ENCODE measurements at regions not wholly inside any gene's neighbourhood (a gene's known extent, or its start where the extent isn't known, plus 50 kb on each side); places are given as distances from the start of the nearest gene placed in this dataset.

DNA sequence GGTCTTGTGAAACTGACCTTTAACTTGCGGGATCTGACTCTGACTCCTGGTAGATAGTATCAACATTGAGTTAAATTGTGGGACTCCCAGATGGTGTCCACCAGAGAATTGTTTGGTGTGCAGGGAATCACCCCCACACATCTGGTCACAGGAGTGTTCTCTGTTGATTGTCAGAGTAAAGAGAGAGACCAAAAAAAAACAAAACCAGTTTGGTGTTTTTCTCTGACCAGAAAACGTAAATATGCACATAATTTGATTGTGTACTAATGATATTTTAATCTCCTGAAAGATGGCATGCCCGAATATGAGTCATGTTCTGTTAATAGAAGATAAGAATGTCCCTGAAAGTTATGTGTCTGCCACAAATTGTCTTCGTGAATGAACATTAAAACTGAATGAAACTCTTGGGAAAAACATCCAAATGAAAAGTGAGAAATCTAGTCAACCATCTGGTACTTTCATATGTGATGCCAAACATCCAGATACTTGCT is 118.5 kb upstream of the GPC6 start:
- 1% methylated on average over 4 of the region's 4 CpGs for WGBS (ENCODE audit: low lambda C conversion rate)
- no peak for ATAC-seq
- no peak overlapping the region for H3K4me2 ChIP-seq (ENCODE audit: low read depth, low read length)

More for the DNA sequence above, 118.5 kb upstream of the GPC6 start:
- no peaks in the 10 kb centered on the region for H3K4me1 ChIP-seq (ENCODE audit: insufficient read depth, low read length)
- in situ Hi-C loops (cut with HindIII; ENCODE audit: extremely low pct_ligation_motif_present, low pct_unique_long_range_greater_than_20kb) (no loop called here), intact Hi-C loops (cut with micrococcal nuclease; ENCODE audit: unreplicated experiment) (no loop called here)
- BruUV-seq (replicated peaks): no TSS peak
- no peak for TF ChIP-seq YEATS4 (CRISPR knock-in tag; IDR thresholded peaks at IDR 0.05; ENCODE audit: borderline replicate concordance)
- no peak for TF ChIP-seq RARG (CRISPR knock-in tag; IDR thresholded peaks at IDR 0.05; ENCODE audit: low read depth)
- no peak for TF ChIP-seq ZFP41 (CRISPR knock-in tag; IDR thresholded peaks at IDR 0.05; ENCODE audit: borderline replicate concordance)
- TF ChIP-seq, protein P1, sequence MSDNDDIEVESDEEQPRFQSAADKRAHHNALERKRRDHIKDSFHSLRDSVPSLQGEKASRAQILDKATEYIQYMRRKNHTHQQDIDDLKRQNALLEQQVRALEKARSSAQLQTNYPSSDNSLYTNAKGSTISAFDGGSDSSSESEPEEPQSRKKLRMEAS (IDR thresholded peaks at IDR 0.05): no peak
- TF ChIP-seq JARID2 (CRISPR knock-in tag; IDR thresholded peaks at IDR 0.05; ENCODE audit: insufficient replicate concordance): no peak
- no peak for TF ChIP-seq GATA4 (IDR thresholded peaks at IDR 0.05; ENCODE audit: borderline replicate concordance, low read depth)
- no peak for TF ChIP-seq ZNF235 (CRISPR knock-in tag; IDR thresholded peaks at IDR 0.05; ENCODE audit: borderline replicate concordance)
- no peak for TF ChIP-seq ZBTB7A (CRISPR knock-in tag; IDR thresholded peaks at IDR 0.05)
- TF ChIP-seq ZMAT3 (CRISPR knock-in tag; conservative IDR thresholded peaks at IDR 0.05): no peak
- no peak for TF ChIP-seq BRD4 (CRISPR knock-in tag; IDR thresholded peaks at IDR 0.05)
- TF ChIP-seq MED13 (CRISPR knock-in tag; IDR thresholded peaks at IDR 0.05): no peak
- no peak for TF ChIP-seq ZNF629 (CRISPR knock-in tag; conservative IDR thresholded peaks at IDR 0.05)
- TF ChIP-seq, protein P2, sequence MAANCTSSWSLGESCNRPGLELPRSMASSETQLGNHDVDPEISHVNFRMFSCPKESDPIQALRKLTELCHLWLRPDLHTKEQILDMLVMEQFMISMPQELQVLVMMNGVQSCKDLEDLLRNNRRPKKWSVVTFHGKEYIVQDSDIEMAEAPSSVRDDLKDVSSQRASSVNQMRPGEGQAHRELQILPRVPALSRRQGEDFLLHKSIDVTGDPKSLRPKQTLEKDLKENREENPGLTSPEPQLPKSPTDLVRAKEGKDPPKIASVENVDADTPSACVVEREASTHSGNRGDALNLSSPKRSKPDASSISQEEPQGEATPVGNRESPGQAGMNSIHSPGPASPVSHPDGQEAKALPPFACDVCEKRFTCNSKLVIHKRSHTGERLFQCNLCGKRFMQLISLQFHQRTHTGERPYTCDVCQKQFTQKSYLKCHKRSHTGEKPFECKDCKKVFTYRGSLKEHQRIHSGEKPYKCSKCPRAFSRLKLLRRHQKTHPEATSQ (CRISPR knock-in tag; IDR thresholded peaks at IDR 0.05; ENCODE audit: borderline replicate concordance): no peak
- TF ChIP-seq RBM39 (IDR thresholded peaks at IDR 0.05; ENCODE audit: low read depth, low read length, poor library complexity, severe bottlenecking): no peak
- TF ChIP-seq MAF1 (CRISPR knock-in tag; IDR thresholded peaks at IDR 0.05; ENCODE audit: borderline replicate concordance): no peak
- FAIRE-seq: no peak
- no peaks in the 10 kb centered on the region; a peak in 1 of 5 replicates for H3K27me3 ChIP-seq (ENCODE audit: control insufficient read depth in 1 of 2, insufficient read depth in 2 of 2, low read length in 2 of 2)
- H3K9ac ChIP-seq (ENCODE audit: insufficient read depth, low read depth, low read length): no peak overlapping the region
- POLR2A ChIA-PET: no interaction called here
- no peaks in the 10 kb centered on the region for H4K20me1 ChIP-seq (ENCODE audit: insufficient read depth, low read length)
- no peaks in the 10 kb centered on the region for H3K79me2 ChIP-seq (ENCODE audit: insufficient read depth, low read length)
- no peak overlapping the region for H3K4me3 ChIP-seq (replicated peaks in 1 of 3; ENCODE audit: insufficient read depth in 1 of 3, low read depth in 2 of 3, low read length in 3 of 3)
- H3K27ac ChIP-seq (ENCODE audit: extremely low read length, insufficient read depth, low read length): no peak overlapping the region
- DNase-seq (ENCODE audit: low spot score): no peak
- H2AFZ ChIP-seq (ENCODE audit: low read length): no peak overlapping the region
- CTCF ChIA-PET (ENCODE audit: low intra/inter-chr PET ratio, low total read pairs): no interaction called here
- H3K36me3 ChIP-seq (replicated peaks in 1 of 2; ENCODE audit: control insufficient read depth in 1 of 2, insufficient read depth in 2 of 2, low read length in 2 of 2): no peaks in the 10 kb centered on the region
- H3K9me3 ChIP-seq (ENCODE audit: low read length): no peaks in the 10 kb centered on the region

Measured in HepG2 (cell line).